Activated T-cell treated with anti-CD3 and anti-CD28 coated beads, Interleukin-2, amount 50 U/mL, for 48 hours (primary cell): ENCODE measurements at regions not wholly inside any gene's neighbourhood (a gene's known extent, or its start where the extent isn't known, plus 50 kb on each side); places are given as distances from the start of the nearest gene placed in this dataset.

Source experiments
- DNase-seq, 2 experiments: peaks; one replicate each; pipeline ENCODE4 v3.0.0-alpha.2; 2020

DNA sequence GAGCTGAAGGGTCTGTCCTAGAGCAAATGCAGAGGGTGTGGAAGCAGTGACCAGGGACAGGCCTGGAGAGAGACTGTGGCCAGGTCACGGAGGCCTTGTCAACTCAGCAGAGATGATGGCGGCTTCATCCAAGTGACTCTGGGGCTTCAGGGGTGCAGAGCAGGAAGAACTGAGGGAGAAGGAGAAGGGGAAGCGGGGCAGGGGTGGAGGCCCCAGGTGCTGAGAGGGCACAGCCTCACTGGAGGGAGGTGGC lies 299.1 kb downstream of the ZNF536 start:
- no peak for DNase-seq

GRCh38 chr19:30670562-30671366 lies 298.6 kb downstream of the ZNF536 start:
- DNase-seq: no peak

GRCh38 chr19:30670011-30670329 lies 297.8 kb downstream of the ZNF536 start:
- no peak for DNase-seq

- DNase-seq: peak; percentile 70 to 71
These were observed 297.3 kb downstream of the ZNF536 start for GRCh38 chr19:30669329-30670010.

DNA sequence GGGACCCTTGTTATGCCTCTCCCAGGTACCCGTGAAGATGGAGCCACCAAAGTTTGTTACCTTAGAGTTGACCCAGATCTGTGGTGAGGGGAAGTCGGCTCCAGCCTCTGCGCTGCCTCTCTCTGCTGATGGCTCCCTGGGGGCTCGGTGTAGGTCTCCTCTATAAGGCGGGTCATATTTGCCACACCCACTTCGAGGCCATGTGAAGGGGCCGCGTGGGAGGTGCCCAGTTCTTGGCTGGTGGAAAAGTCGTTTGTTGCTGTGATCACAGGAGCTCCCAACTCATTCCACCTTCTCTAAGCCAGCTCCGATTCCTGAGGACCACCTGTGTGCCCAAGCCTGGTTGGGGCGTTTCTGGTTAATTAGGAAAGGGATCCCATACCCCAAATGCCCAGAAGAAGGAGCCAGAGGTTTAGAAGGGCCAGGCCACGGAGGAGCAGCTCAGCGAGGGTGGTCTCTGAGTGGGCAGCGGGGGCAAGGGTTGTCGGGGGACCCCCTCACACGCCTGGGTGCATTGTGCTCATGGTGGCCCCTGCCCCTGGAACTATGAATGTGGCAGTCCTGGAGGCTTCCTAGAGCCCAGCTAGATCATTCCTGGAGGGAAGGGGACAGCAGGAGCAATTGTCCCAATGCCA lies 296.5 kb downstream of the ZNF536 start:
- no peak for DNase-seq

- DNase-seq: no peak
These were observed 295.6 kb downstream of the ZNF536 start for GRCh38 chr19:30667746-30668145.

DNA sequence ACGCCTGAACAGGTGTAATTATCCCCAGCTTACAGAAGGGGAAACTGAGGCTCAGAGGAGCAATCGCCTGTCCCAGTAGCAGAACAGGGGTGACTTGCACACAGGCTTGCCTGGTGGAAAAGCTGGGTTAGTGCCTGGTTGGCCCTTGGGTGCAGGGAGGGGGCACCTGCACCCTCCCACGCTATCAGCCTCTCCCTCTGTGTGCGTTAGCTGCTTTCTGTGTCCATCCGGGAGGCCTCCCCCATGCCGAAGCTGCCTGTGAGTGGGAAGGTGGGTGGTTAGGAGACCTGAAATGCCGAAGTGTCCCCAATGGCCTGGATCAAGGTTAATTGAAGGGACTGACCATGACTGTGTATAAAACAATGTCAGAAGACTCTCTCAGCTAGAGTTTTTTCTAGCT lies 295.0 kb downstream of the ZNF536 start:
- DNase-seq: no peak

- DNase-seq: peak; percentile 57 to 59
These were observed 294.2 kb downstream of the ZNF536 start for GRCh38 chr19:30666301-30666803.

DNA sequence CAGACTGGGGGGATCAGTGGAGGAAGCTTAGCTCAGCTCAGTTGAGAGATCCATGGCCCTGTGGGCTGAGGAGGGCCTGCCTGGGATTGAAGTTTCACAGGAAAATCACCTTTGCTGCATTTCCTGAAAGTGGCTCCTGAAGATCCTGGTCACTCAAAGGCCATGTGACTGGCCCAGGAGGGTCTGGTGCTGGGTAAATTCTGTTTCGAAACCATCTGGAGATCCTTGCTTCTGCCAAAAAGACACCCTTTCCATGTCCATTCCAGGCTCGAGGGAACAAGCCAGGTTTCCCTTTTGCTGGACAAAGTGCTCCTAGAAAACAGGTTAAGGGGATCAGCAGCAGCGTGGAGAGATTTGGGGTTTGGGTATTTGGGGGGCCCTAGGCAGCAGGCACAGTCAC lies 293.3 kb downstream of the ZNF536 start:
- no peak for DNase-seq

- no peak for DNase-seq
These were observed 291.5 kb downstream of the ZNF536 start for GRCh38 chr19:30663611-30664174.

- no peak for DNase-seq
These were observed 290.2 kb downstream of the ZNF536 start for GRCh38 chr19:30662211-30662861.

DNA sequence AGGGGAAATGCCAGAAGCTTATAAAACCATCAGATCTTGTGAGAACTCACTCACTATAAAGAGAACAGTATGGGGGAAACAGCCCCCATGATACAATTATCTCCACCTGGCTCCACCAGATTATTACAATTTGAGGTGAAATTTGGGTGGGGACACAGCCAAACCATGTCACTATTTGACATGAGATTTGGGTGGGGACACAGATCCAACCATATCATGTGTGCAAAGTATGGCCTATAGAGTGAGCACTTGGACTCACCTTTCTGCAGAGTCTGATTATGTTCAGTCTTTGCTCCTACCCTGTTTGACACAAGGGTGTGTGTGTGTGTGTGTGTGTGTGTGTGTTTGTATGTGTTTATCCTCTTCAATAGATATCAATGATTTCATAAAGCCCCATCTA lies 287.5 kb downstream of the ZNF536 start:
- no peak for DNase-seq

- no peak for DNase-seq
These were observed 284.4 kb downstream of the ZNF536 start for GRCh38 chr19:30656520-30657100.

- no peak for DNase-seq
These were observed 281.6 kb downstream of the ZNF536 start for GRCh38 chr19:30653646-30654386.

GRCh38 chr19:30652751-30653150 lies 280.6 kb downstream of the ZNF536 start:
- DNase-seq: no peak

DNA sequence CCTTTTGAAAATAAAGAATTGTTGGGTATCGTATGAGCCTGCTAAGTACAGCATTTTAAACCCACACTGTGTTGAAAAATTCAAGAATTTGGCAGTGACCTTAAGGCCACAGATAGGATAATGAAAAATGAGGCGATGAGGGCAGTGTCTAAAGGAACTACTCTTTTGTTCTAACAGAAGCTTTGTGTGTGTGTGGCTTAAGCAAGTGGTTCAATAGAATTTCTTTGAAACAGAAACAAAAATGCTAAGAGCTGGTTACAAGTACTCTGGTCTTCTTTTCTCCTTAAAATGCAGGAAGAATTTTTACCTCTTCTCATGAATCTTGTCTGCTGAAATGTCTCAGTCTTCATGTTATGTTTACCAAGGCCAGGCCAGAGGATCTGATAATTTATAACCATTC lies 279.5 kb downstream of the ZNF536 start:
- DNase-seq: no peak

- DNase-seq: no peak
These were observed 278.9 kb downstream of the ZNF536 start for GRCh38 chr19:30651066-30651465.

DNA sequence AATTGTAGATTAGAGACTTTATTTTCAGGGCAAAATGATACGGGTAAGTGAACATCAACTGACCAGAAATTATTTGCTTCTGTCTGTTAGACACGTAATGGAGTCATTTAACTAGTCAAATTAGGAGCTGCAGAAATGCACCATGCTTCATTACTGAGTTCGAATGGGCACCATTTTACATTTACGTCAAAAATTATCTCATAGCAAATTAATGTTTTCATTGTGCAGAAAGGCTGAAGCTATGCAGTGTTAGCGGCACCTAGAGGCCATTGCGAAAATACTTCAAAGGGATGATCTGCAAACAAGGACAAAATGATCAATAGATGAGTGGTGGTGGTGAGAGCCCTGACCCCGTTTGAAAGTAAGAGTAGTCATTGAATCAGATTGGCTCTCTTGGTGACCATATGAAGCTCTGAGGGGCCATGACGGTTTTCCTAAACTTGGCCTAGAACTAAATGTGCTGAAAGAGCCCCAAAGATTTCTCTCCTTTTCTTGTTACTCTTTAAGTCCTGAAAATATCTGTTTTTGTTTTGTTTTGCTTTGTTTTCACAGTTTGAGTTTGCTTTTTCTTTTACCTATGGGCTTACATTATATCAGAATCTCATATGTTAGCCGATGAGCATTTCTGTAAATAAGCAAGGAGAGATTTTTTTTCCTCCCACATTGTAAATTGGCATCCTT lies 277.9 kb downstream of the ZNF536 start:
- DNase-seq: peak; percentile 35 to 36

- no peak for DNase-seq
These were observed 277.0 kb downstream of the ZNF536 start for GRCh38 chr19:30648866-30649862.
